ENCODE measurements at regions not wholly inside any gene's neighbourhood (a gene's known extent, or its start where the extent isn't known, plus 50 kb on each side); places are given as distances from the start of the nearest gene placed in this dataset.

GRCh38 chr5:105961572-105961971 lies 1709.2 kb downstream of the EFNA5 start:
- H3K36me3 ChIP-seq (ENCODE audit: control insufficient read depth, insufficient read depth, low read length) = no peaks in the 10 kb centered on the region
- ATAC-seq (ENCODE audit: low read depth) = no peak
- CTCF ChIA-PET = no interaction called here
- no peak for DNase-seq
- H3K56ac ChIP-seq (ENCODE audit: extremely low read depth, insufficient read depth, low read length) = no peak overlapping the region
- H2BK5ac ChIP-seq (ENCODE audit: low read depth, low read length, poor library complexity, severe bottlenecking) = no peak overlapping the region
- no peaks in the 10 kb centered on the region for H3K27me3 ChIP-seq (ENCODE audit: control insufficient read depth, insufficient read depth, low read length)
- H3K14ac ChIP-seq (replicated peaks; ENCODE audit: low read depth, low read length) = no peak overlapping the region
- in situ Hi-C loops (cut with MboI; ENCODE audit: low sequenced_read_pairs) = no loop called here
- no peak overlapping the region for H2AK9ac ChIP-seq (replicated peaks; ENCODE audit: low read depth, low read length, poor library complexity)
- no peaks in the 10 kb centered on the region for H3K9me3 ChIP-seq (ENCODE audit: control insufficient read depth, insufficient read depth, low read length)
- H4K5ac ChIP-seq (ENCODE audit: low read depth, low read length) = no peak overlapping the region
- H3K4ac ChIP-seq (ENCODE audit: low read depth, low read length) = no peak overlapping the region
- no peak overlapping the region for H3K4me3 ChIP-seq (ENCODE audit: insufficient read depth, low read depth, low read length)
- H2BK20ac ChIP-seq (ENCODE audit: low read depth, low read length) = no peak overlapping the region
- no peak overlapping the region for H3K18ac ChIP-seq (ENCODE audit: low read depth, low read length)
- BruUV-seq (replicated peaks) = no TSS peak
- no peaks in the 10 kb centered on the region for H3K4me1 ChIP-seq (ENCODE audit: control insufficient read depth, insufficient read depth, low read length)
- H4K8ac ChIP-seq (ENCODE audit: low read depth in 2 of 2, low read length in 2 of 2) = no peak overlapping the region
- H2BK15ac ChIP-seq (ENCODE audit: low read depth, low read length) = no peak overlapping the region
- no peaks in the 10 kb centered on the region for H3K79me1 ChIP-seq (ENCODE audit: low read depth in 1 of 2, low read length in 2 of 2)
- H4K91ac ChIP-seq (ENCODE audit: insufficient read depth, low read depth, low read length) = no peak overlapping the region
- no peak overlapping the region for H2BK120ac ChIP-seq (ENCODE audit: low read depth, low read length)
- TF ChIP-seq NFE2L2 (IDR thresholded peaks at IDR 0.05; ENCODE audit: low read depth, low read length) (no peak), RFX5 (IDR thresholded peaks at IDR 0.05; ENCODE audit: low read depth, low read length) (no peak)
- H4K20me1 ChIP-seq (ENCODE audit: insufficient read depth, low read length) = no peaks in the 10 kb centered on the region
- no peaks in the 10 kb centered on the region for H3K9me1 ChIP-seq (ENCODE audit: insufficient read depth, low read length)
- POLR2A ChIA-PET (ENCODE audit: unreplicated experiment) = no interaction called here
- H2AK5ac ChIP-seq (ENCODE audit: low read depth, low read length) = no peak overlapping the region
- intact Hi-C loops (cut with micrococcal nuclease) = no loop called here
- no peak overlapping the region for H2AFZ ChIP-seq (replicated peaks; ENCODE audit: low read length, poor library complexity)
- H3K27ac ChIP-seq (ENCODE audit: insufficient read depth, low read length) = no peak overlapping the region
- H3K4me2 ChIP-seq (ENCODE audit: low read depth, low read length) = no peak overlapping the region
- no peak overlapping the region for H3K23ac ChIP-seq (ENCODE audit: low read depth, low read length)
- H3K9ac ChIP-seq (ENCODE audit: low read depth, low read length) = no peak overlapping the region
- no CpG with 5 or more reads among the region's 2 CpGs for WGBS, 2 experiments (ENCODE audit: extremely low coverage in 2 of 2, insufficient read length in 1 of 2)
- dilution Hi-C loops (cut with HindIII; ENCODE audit: low sequenced_read_pairs, unreplicated experiment) = no loop called here

Measured in IMR-90 (cell line).